ENCODE measurements at regions not wholly inside any gene's neighbourhood (a gene's known extent, or its start where the extent isn't known, plus 50 kb on each side); places are given as distances from the start of the nearest gene placed in this dataset.
A peak's percentile ranks its signal among the peaks of the same experiment; 100 is the strongest.

DNA sequence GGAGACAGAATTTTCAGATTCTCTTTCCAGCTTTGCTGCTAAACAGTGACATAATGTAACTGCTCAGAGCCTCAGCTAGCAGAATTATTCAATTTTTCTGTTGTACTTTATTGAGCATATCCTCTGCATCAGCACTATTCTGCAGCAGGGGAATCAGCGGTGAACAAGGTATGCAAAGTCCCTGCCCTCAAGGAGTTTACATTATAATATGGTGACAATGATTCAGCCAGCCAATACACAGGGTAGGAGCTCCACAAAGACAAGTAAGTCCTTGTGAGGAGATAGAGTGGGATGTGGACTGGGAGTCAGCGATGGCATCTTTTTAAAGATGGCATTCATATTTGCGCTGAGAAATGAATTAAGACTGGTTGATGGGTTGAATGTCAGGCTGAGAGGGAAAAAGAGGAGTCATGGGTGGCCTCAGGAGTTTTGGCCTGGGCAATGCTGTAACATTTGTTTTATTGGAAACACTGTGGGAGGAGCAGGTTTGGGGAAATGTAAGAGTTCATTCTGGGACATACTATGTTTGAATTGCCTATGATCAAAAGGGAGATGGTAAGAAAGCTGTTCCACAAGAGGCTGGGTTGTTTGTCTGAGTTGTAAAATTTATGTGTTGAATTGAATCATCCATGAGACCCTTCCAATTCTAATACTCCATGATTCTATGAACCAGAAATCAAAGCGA, 194.5 kb downstream of the PLK2 start:
- WGBS, 2 experiments (ENCODE audit: extremely low coverage in 1 of 2, insufficient coverage in 1 of 2, insufficient read length in 1 of 2, insufficient replicate concordance in 2 of 2, low coverage in 1 of 2, low lambda C conversion rate in 2 of 2, missing lambda C conversion rate in 1 of 2), result 94% methylated on average over 4 of the region's 4 CpGs; no CpG with 5 or more reads in 1 of the 2 experiments
- POLR2A ChIA-PET (ENCODE audit: partially characterized antibody), result no interaction called here
- H4K5ac ChIP-seq (ENCODE audit: insufficient read length, low read depth, low read length), result no peak overlapping the region
- H3K9ac ChIP-seq (replicated peaks in 1 of 4; ENCODE audit: extremely low read depth in 1 of 4, low read depth in 3 of 4, low read length in 3 of 4), result no peak overlapping the region
- FAIRE-seq (no peak), DNase-seq (ENCODE audit: low read depth in 1 of 2, low spot score in 2 of 2) (no peak)
- no peak overlapping the region for H2BK5ac ChIP-seq (ENCODE audit: low read depth, low read length)
- no peak overlapping the region for H3K27ac ChIP-seq (ENCODE audit: low read depth, low read length)
- H3K18ac ChIP-seq (ENCODE audit: extremely low read depth, low read length), result no peak overlapping the region
- H3K4me2 ChIP-seq (ENCODE audit: insufficient read depth in 1 of 2, low read depth in 2 of 2, low read length in 2 of 2), result no peak overlapping the region
- CTCF ChIA-PET (ENCODE audit: partially characterized antibody), result no interaction called here
- H2BK20ac ChIP-seq (ENCODE audit: low read length), result no peak overlapping the region
- H4K91ac ChIP-seq (replicated peaks; ENCODE audit: insufficient read length, low read length), result no peak overlapping the region
- H3K36me3 ChIP-seq (ENCODE audit: control insufficient read depth in 2 of 4, insufficient read depth in 4 of 4, low read length in 3 of 4), result no peaks in the 10 kb centered on the region
- no peak overlapping the region for H3K14ac ChIP-seq (ENCODE audit: insufficient read length)
- H3K4me3 ChIP-seq (ENCODE audit: extremely low read depth in 1 of 4, insufficient read depth in 2 of 4, low read depth in 3 of 4, low read length in 4 of 4), result no peak overlapping the region
- no peak overlapping the region for H3K23ac ChIP-seq (ENCODE audit: insufficient read length)
- no peaks in the 10 kb centered on the region for H4K20me1 ChIP-seq (replicated peaks in 1 of 2; ENCODE audit: control insufficient read depth in 1 of 2, insufficient read depth in 2 of 2, low read length in 2 of 2)
- H2BK12ac ChIP-seq (ENCODE audit: low read depth, low read length), result no peak overlapping the region
- no peak overlapping the region for H3K4ac ChIP-seq (replicated peaks; ENCODE audit: insufficient read length, low read depth, low read length)
- no peak overlapping the region for H3K56ac ChIP-seq (replicated peaks; ENCODE audit: insufficient read length, low read depth, low read length)
- H3K23me2 ChIP-seq (ENCODE audit: low read depth, low read length), result no peaks in the 10 kb centered on the region
- H3K79me1 ChIP-seq (ENCODE audit: low read depth, low read length), result no peaks in the 10 kb centered on the region
- H2AFZ ChIP-seq (ENCODE audit: low read length), result 0 out of 2 replicates have a peak overlapping the region, but pooled peaks have one; percentile 1
- no peak overlapping the region for H4K8ac ChIP-seq (ENCODE audit: extremely low read depth, insufficient read depth, low read length)
- H2BK15ac ChIP-seq (ENCODE audit: low read length), result no peak overlapping the region
- H2AK5ac ChIP-seq (ENCODE audit: low read depth, low read length), result no peak overlapping the region
- H3K79me2 ChIP-seq (ENCODE audit: control insufficient read depth in 1 of 2, insufficient read depth in 2 of 2, low read length in 2 of 2), result no peaks in the 10 kb centered on the region
- H3K4me1 ChIP-seq (replicated peaks in 1 of 4; ENCODE audit: control insufficient read depth in 3 of 4, insufficient read depth in 4 of 4, low read length in 3 of 4), result no peaks in the 10 kb centered on the region
- H3K9me3 ChIP-seq (ENCODE audit: insufficient read depth in 2 of 2, low read depth in 1 of 2, low read length in 1 of 2), result no peaks in the 10 kb centered on the region
- no peak overlapping the region for H2BK120ac ChIP-seq (replicated peaks; ENCODE audit: low read depth, low read length)
- no peaks in the 10 kb centered on the region for H3K27me3 ChIP-seq (replicated peaks in 1 of 4; ENCODE audit: control insufficient read depth in 3 of 4, extremely low read depth in 1 of 4, insufficient read depth in 3 of 4, low read length in 3 of 4)
- TF ChIP-seq JUN (IDR thresholded peaks at IDR 0.05; ENCODE audit: low read depth, low read length) (no peak), BRCA1 (IDR thresholded peaks at IDR 0.05; ENCODE audit: low read depth, low read length) (no peak), JUND (IDR thresholded peaks at IDR 0.05; ENCODE audit: low read length) (no peak)

Data from H1 (cell line).